ENCODE measurements at regions not wholly inside any gene's neighbourhood (a gene's known extent, or its start where the extent isn't known, plus 50 kb on each side); places are given as distances from the start of the nearest gene placed in this dataset.

GRCh38 chr9:78644359-78644758 is 347.4 kb downstream of the PSAT1 start:
- Histone ChIP-seq H3K27me3 (ENCODE audit: control insufficient read depth in 2 of 2, insufficient read depth in 2 of 2, low read length in 2 of 2) (no peaks in the 10 kb centered on the region), H3K79me2 (ENCODE audit: control insufficient read depth, insufficient read depth, low read length) (no peaks in the 10 kb centered on the region), H3K9me3 (replicated peaks; ENCODE audit: control insufficient read depth, insufficient read depth, low read length) (no peaks in the 10 kb centered on the region), H3K4me2 (ENCODE audit: insufficient read depth, low read length) (no peak overlapping the region), H3K9ac (replicated peaks; ENCODE audit: extremely low read depth, insufficient read depth, low read length) (no peak overlapping the region), H3K4me1 (ENCODE audit: control insufficient read depth, extremely low read depth, insufficient read depth, low read length) (no peaks in the 10 kb centered on the region), H3K4me3 (replicated peaks in 1 of 3; ENCODE audit: insufficient read depth in 1 of 3, low read depth in 1 of 3, low read length in 3 of 3) (no peak overlapping the region), H3K9me1 (replicated peaks; ENCODE audit: control insufficient read depth, extremely low read depth, insufficient read depth, low read length) (no peaks in the 10 kb centered on the region), H3K27ac (ENCODE audit: insufficient read depth, low read depth, low read length) (no peak overlapping the region), H3K36me3 (ENCODE audit: control insufficient read depth in 2 of 2, extremely low read depth in 1 of 2, insufficient read depth in 2 of 2, low read length in 2 of 2) (no peaks in the 10 kb centered on the region), H4K20me1 (replicated peaks; ENCODE audit: control insufficient read depth, extremely low read depth, insufficient read depth, low read length) (no peaks in the 10 kb centered on the region), H2AFZ (ENCODE audit: low read depth, low read length) (no peak overlapping the region)
- no peak for DNase-seq (ENCODE audit: low read depth, low spot score)
- intact Hi-C loops (cut with micrococcal nuclease): no loop called here
- dilution Hi-C loops (cut with MboI; ENCODE audit: extremely low pct_ligation_motif_present, low sequenced_read_pairs): no loop called here
- TF ChIP-seq CTCF (IDR thresholded peaks at IDR 0.05; ENCODE audit: extremely low read depth in 1 of 2, insufficient read depth in 1 of 2, low read depth in 1 of 2, low read length in 2 of 2): no peak
- TF ChIP-seq EZH2 (IDR thresholded peaks at IDR 0.05; ENCODE audit: borderline replicate concordance, low read depth, low read length, severe bottlenecking): no peak
- TF ChIP-seq POLR2AphosphoS5 (IDR thresholded peaks at IDR 0.05; ENCODE audit: insufficient read depth, low read depth, low read length): no peak
- TF ChIP-seq FOS (IDR thresholded peaks at IDR 0.05; ENCODE audit: borderline replicate concordance, insufficient read depth, low read length): no peak
- TF ChIP-seq POLR2A (IDR thresholded peaks at IDR 0.05; ENCODE audit: low read depth, low read length): no peak
- no peak for TF ChIP-seq MYC (IDR thresholded peaks at IDR 0.05; ENCODE audit: low read depth, low read length)
- TF ChIP-seq GATA2 (IDR thresholded peaks at IDR 0.05; ENCODE audit: insufficient read depth, insufficient read length, low read depth, low read length): no peak
- no peak for TF ChIP-seq MAX (IDR thresholded peaks at IDR 0.05; ENCODE audit: insufficient read depth, insufficient read length)
- TF ChIP-seq JUN (IDR thresholded peaks at IDR 0.05; ENCODE audit: borderline replicate concordance, insufficient read depth, insufficient read length, low read depth): no peak
- FAIRE-seq: no peak
- POLR2A ChIA-PET: no interaction called here
- CTCF ChIA-PET: no interaction called here
- no TSS peak for BruUV-seq (replicated peaks)
